SK-N-SH (cell line): ENCODE measurements at regions not wholly inside any gene's neighbourhood (a gene's known extent, or its start where the extent isn't known, plus 50 kb on each side); places are given as distances from the start of the nearest gene placed in this dataset.

Experiments used
- CTCF ChIA-PET: fragments of 300-600, 350-600 bp; formaldehyde crosslinking; extraction: SDS; loops from one replicate; lab custom pipeline; 2021; lab: Yijun Ruan, JAX
- POLR2A ChIA-PET: fragments of 350-600 bp; sonication (Branson Sonifier 250); formaldehyde crosslinking; extraction: SDS; loops from one replicate; lab custom pipeline; 2020; ENCODE audit warnings: antibody characterized with exemption, inconsistent platforms; lab: Yijun Ruan, JAX
- DNase-seq: peaks from one replicate; pipeline ENCODE4 v3.0.0; 2012
- H2AFZ ChIP-seq: fragments of 200-600 bp; sonication (generic); 2 replicates; pipeline ENCODE4 v1.8.1; 2016; ENCODE audit warnings: antibody characterized with exemption, mild to moderate bottlenecking, low read depth
- H3F3A ChIP-seq: fragments of 200-600 bp; sonication (generic); replicated peaks from 2 replicates; pipeline ENCODE3; 2016; ENCODE audit warnings: antibody characterized with exemption, mild to moderate bottlenecking; ENCODE audit not compliant: insufficient read depth
- H3K27ac ChIP-seq, 2 experiments: fragments of 200-500 bp in 1 of 2; fragments of 200-600 bp in 1 of 2; sonication (Bioruptor generic) in 1 of 2; sonication (generic), shearing (Covaris generic) in 1 of 2; 2 replicates each; pipeline versions ENCODE4 v1.5.1 to v1.6.1; 2014 to 2016; ENCODE audit warnings: low read depth in 2 of 2, inconsistent platforms in 1 of 2, low read length in 1 of 2, mild to moderate bottlenecking in 1 of 2, mixed read lengths in 1 of 2
- H3K27me3 ChIP-seq: fragments of 200-600 bp; sonication (generic), shearing (Covaris generic); 2 replicates; pipeline ENCODE4 v1.6.1; 2016; ENCODE audit warnings: mixed run types; ENCODE audit not compliant: insufficient read depth
- H3K36me3 ChIP-seq, 2 experiments: fragments of 200-500 bp in 1 of 2; fragments of 200-600 bp in 1 of 2; sonication (Bioruptor generic) in 1 of 2; sonication (generic) in 1 of 2; replicated peaks in 1 of 2; 2 replicates each; pipeline versions ENCODE3 to v1.5.1; 2014 to 2016; ENCODE audit warnings: low read length in 1 of 2, mild to moderate bottlenecking in 1 of 2; ENCODE audit not compliant: insufficient read depth in 2 of 2, control insufficient read depth in 1 of 2
- H3K4me1 ChIP-seq, 2 experiments: fragments of 200-500 bp in 1 of 2; fragments of 200-600 bp in 1 of 2; sonication (Bioruptor generic) in 1 of 2; sonication (generic), shearing (Covaris generic) in 1 of 2; 2 replicates each; pipeline versions ENCODE4 v1.5.1 to v1.6.1; 2014 to 2016; ENCODE audit warnings: low read depth in 1 of 2, low read length in 1 of 2, mixed run types in 1 of 2; ENCODE audit not compliant: insufficient read depth in 2 of 2, control insufficient read depth in 1 of 2
- H3K4me2 ChIP-seq: fragments of 200-600 bp; sonication (generic), shearing (Covaris generic); 2 replicates; pipeline ENCODE4 v1.6.1; 2017; ENCODE audit warnings: mixed run types
- H3K4me3 ChIP-seq, 2 experiments: fragments of 200-500 bp in 1 of 2; fragments of 200-600 bp in 1 of 2; sonication (Bioruptor generic) in 1 of 2; sonication (generic), shearing (Covaris generic) in 1 of 2; 2 replicates each; pipeline versions ENCODE4 v1.5.1 to v1.8.1; 2014 to 2016; ENCODE audit warnings: low read depth in 2 of 2, inconsistent platforms in 1 of 2, low read length in 1 of 2, mild to moderate bottlenecking in 1 of 2, mixed read lengths in 1 of 2, moderate library complexity in 1 of 2
- H3K79me2 ChIP-seq: fragments of 200-600 bp; sonication (generic); 2 replicates; pipeline ENCODE4 v1.8.1; 2017; ENCODE audit warnings: mild to moderate bottlenecking; ENCODE audit not compliant: insufficient read depth
- H3K9ac ChIP-seq: fragments of 200-600 bp; sonication (generic); 2 replicates; pipeline ENCODE4 v1.6.1; 2017; ENCODE audit warnings: mixed run types
- H3K9me2 ChIP-seq: fragments of 200-600 bp; sonication (generic); 2 replicates; pipeline ENCODE4 v1.6.1; 2017; ENCODE audit warnings: mixed run types
- H3K9me3 ChIP-seq: fragments of 200-600 bp; sonication (generic); 2 replicates; pipeline ENCODE4 v1.6.1; 2017; ENCODE audit warnings: mixed run types, mild to moderate bottlenecking, moderate library complexity
- H4K20me1 ChIP-seq: fragments of 200-600 bp; sonication (generic); 2 replicates; pipeline ENCODE4 v1.6.1; 2017; ENCODE audit warnings: mild to moderate bottlenecking, mixed run types; ENCODE audit not compliant: insufficient read depth
- CHD2 ChIP-seq: fragments of 150-350 bp; IDR thresholded peaks from 2 replicates; pipeline ENCODE4 v1.6.1; 2018; ENCODE audit warnings: low read length; ENCODE audit not compliant: partially characterized antibody
- CTCF ChIP-seq: fragments of 200-600 bp; sonication (generic); IDR thresholded peaks from 2 replicates; pipeline ENCODE4 v1.6.1; 2017; ENCODE audit warnings: antibody characterized with exemption, mild to moderate bottlenecking, moderate library complexity
- ELF1 ChIP-seq: IDR thresholded peaks from 2 replicates; pipeline ENCODE4 v1.4.0; 2012
- EZH2phosphoT487 ChIP-seq: fragments of 200-600 bp; sonication (generic); IDR thresholded peaks from 2 replicates; pipeline ENCODE4 v1.6.1; 2017; ENCODE audit warnings: low read depth, mixed run types, mild to moderate bottlenecking, antibody characterized with exemption, moderate library complexity, borderline replicate concordance
- FOSL2 ChIP-seq: IDR thresholded peaks from 2 replicates; pipeline ENCODE4 v1.4.0; 2012; ENCODE audit warnings: low read depth, mild to moderate bottlenecking, moderate library complexity, borderline replicate concordance
- GATA2 ChIP-seq: sonication (generic); formaldehyde crosslinking; IDR thresholded peaks from 2 replicates; pipeline ENCODE4 v1.5.0; 2020; ENCODE audit warnings: mild to moderate bottlenecking, missing genetic modification reagents
- MAX ChIP-seq: IDR thresholded peaks from 2 replicates; pipeline ENCODE4 v1.4.0; 2012; ENCODE audit warnings: low read depth
- MEF2A ChIP-seq: IDR thresholded peaks from 2 replicates; pipeline ENCODE4 v1.4.0; 2012; ENCODE audit warnings: low read depth, borderline replicate concordance
- MXI1 ChIP-seq: IDR thresholded peaks from 2 replicates; pipeline ENCODE4 v1.6.1; 2012; ENCODE audit warnings: mild to moderate bottlenecking, low read depth, low read length, improper control_type of control experiment
- NFIC ChIP-seq: IDR thresholded peaks from 2 replicates; pipeline ENCODE4 v1.4.0; 2012; ENCODE audit warnings: borderline replicate concordance
- NRF1 ChIP-seq: IDR thresholded peaks from 2 replicates; pipeline ENCODE4 v1.6.1; 2012; ENCODE audit warnings: low read depth, mild to moderate bottlenecking, low read length
- PBX3 ChIP-seq: IDR thresholded peaks from 2 replicates; pipeline ENCODE4; 2012
- RFX5 ChIP-seq: IDR thresholded peaks from 2 replicates; pipeline ENCODE4 v1.6.1; 2012; ENCODE audit warnings: mild to moderate bottlenecking, improper control_type of control experiment, low read length
- RXRA ChIP-seq: IDR thresholded peaks from 2 replicates; pipeline ENCODE4 v1.4.0; 2012; ENCODE audit warnings: low read depth, mild to moderate bottlenecking, borderline replicate concordance
- TCF12 ChIP-seq: IDR thresholded peaks from 2 replicates; pipeline ENCODE4 v1.4.0; 2012
- TEAD4 ChIP-seq: IDR thresholded peaks from 2 replicates; pipeline ENCODE4 v1.4.0; 2012; ENCODE audit warnings: mild to moderate bottlenecking, borderline replicate concordance; ENCODE audit not compliant: insufficient read depth
- USF1 ChIP-seq: IDR thresholded peaks from 2 replicates; pipeline ENCODE4 v1.4.0; 2012; ENCODE audit warnings: low read depth, borderline replicate concordance
- USF2 ChIP-seq: fragments of 150-350 bp; IDR thresholded peaks from 2 replicates; pipeline ENCODE4 v1.6.1; 2017; ENCODE audit warnings: antibody characterized with exemption, low read length, low read depth, borderline replicate concordance
- YY1 ChIP-seq: IDR thresholded peaks from 2 replicates; pipeline ENCODE4 v1.4.0; 2012; ENCODE audit warnings: low read depth, mild to moderate bottlenecking

GRCh38 chrX:69398881-69399280 lies 105.2 kb upstream of the NALF2 start:
- Histone ChIP-seq H4K20me1 (no peaks in the 10 kb centered on the region), H3K9me3 (no peaks in the 10 kb centered on the region), H3K4me2 (no peak overlapping the region), H3K9me2 (no peaks in the 10 kb centered on the region), H3K79me2 (no peaks in the 10 kb centered on the region), H3K4me1 (no peaks in the 10 kb centered on the region; a peak in 1 of 4 replicates), H2AFZ (no peak overlapping the region), H3K9ac (no peak overlapping the region), H3K36me3 (no peaks in the 10 kb centered on the region), H3K27ac (no peak overlapping the region), H3F3A (no peaks in the 10 kb centered on the region), H3K4me3 (no peak overlapping the region), H3K27me3 (no peaks in the 10 kb centered on the region; the same call in 1 of the 2 replicates)
- DNase-seq: no peak
- TF ChIP-seq CTCF: no peak
- no peak for TF ChIP-seq CHD2
- TF ChIP-seq TEAD4: no peak
- no peak for TF ChIP-seq GATA2 (CRISPR knock-in tag)
- TF ChIP-seq MAX: no peak
- TF ChIP-seq MEF2A: no peak
- TF ChIP-seq YY1: no peak
- TF ChIP-seq FOSL2: no peak
- TF ChIP-seq USF2: no peak
- no peak for TF ChIP-seq EZH2phosphoT487
- TF ChIP-seq MXI1: no peak
- TF ChIP-seq TCF12: no peak
- no peak for TF ChIP-seq NFIC
- no peak for TF ChIP-seq RFX5
- TF ChIP-seq PBX3: no peak
- TF ChIP-seq ELF1: no peak
- TF ChIP-seq RXRA: no peak
- no peak for TF ChIP-seq USF1
- no peak for TF ChIP-seq NRF1
- POLR2A ChIA-PET: no interaction called here
- CTCF ChIA-PET: no interaction called here
